ENCODE measurements at regions not wholly inside any gene's neighbourhood (a gene's known extent, or its start where the extent isn't known, plus 50 kb on each side); places are given as distances from the start of the nearest gene placed in this dataset.

- DNase-seq (no peak), ATAC-seq (no peak)
- Histone ChIP-seq H3K9ac (ENCODE audit: low read length) (no peak overlapping the region), H3K27ac (ENCODE audit: low read length) (no peak overlapping the region), H3K9me2 (replicated peaks; ENCODE audit: low read length) (no peaks in the 10 kb centered on the region), H2AFZ (ENCODE audit: low read length) (no peak overlapping the region), H4K20me1 (ENCODE audit: low read length) (no peaks in the 10 kb centered on the region), H3K27me3 (ENCODE audit: low read length) (no peaks in the 10 kb centered on the region), H3K36me3 (ENCODE audit: low read depth, low read length) (no peaks in the 10 kb centered on the region), H3K79me2 (ENCODE audit: low read length) (no peaks in the 10 kb centered on the region), H3F3A (ENCODE audit: low read length, unreplicated experiment) (no peaks in the 10 kb centered on the region), H3K4me3 (ENCODE audit: low read length) (no peak overlapping the region), H3K4me2 (ENCODE audit: low read length) (no peak overlapping the region), H3K4me1 (ENCODE audit: insufficient read depth, low read length) (peaks cover 14% of the 10 kb centered on the region), H3K9me3 (ENCODE audit: low read length) (no peaks in the 10 kb centered on the region)
- no peak for TF ChIP-seq EZH2 (IDR thresholded peaks at IDR 0.05; ENCODE audit: low read length, unreplicated experiment)
- no peak for TF ChIP-seq CTCF (conservative IDR thresholded peaks at IDR 0.05; ENCODE audit: low read depth, low read length)
- TF ChIP-seq EZH2phosphoT487 (IDR thresholded peaks at IDR 0.05; ENCODE audit: borderline replicate concordance, low read length), result no peak
- intact Hi-C loops (cut with micrococcal nuclease), result no loop called here
- no TSS peak for BruUV-seq (replicated peaks)
- ChIA-PET POLR2A (ENCODE audit: unreplicated experiment) (no interaction called here), CTCF (no interaction called here)
These were observed 997.0 kb downstream of the GRIK2 start for GRCh38 chr6:102390541-102390940.

GRCh38 chr6:102389994-102390393, 996.5 kb downstream of the GRIK2 start:
- TF ChIP-seq EZH2 (IDR thresholded peaks at IDR 0.05; ENCODE audit: low read length, unreplicated experiment), result no peak
- TF ChIP-seq EZH2phosphoT487 (IDR thresholded peaks at IDR 0.05; ENCODE audit: borderline replicate concordance, low read length), result no peak
- no peak for TF ChIP-seq CTCF (conservative IDR thresholded peaks at IDR 0.05; ENCODE audit: low read depth, low read length)
- H3K9me3 ChIP-seq (ENCODE audit: low read length), result no peaks in the 10 kb centered on the region
- BruUV-seq (replicated peaks), result no TSS peak
- H3F3A ChIP-seq (ENCODE audit: low read length, unreplicated experiment), result no peaks in the 10 kb centered on the region
- CTCF ChIA-PET, result no interaction called here
- H3K36me3 ChIP-seq (ENCODE audit: low read depth, low read length), result no peaks in the 10 kb centered on the region
- intact Hi-C loops (cut with micrococcal nuclease), result loop anchor here (10.0 kb wide), 1 partner anchor 225 kb away; no protein-coding TSS in a partner anchor
- H4K20me1 ChIP-seq (ENCODE audit: low read length), result no peaks in the 10 kb centered on the region
- H3K27me3 ChIP-seq (ENCODE audit: low read length), result no peaks in the 10 kb centered on the region
- H3K4me3 ChIP-seq (ENCODE audit: low read length), result no peak overlapping the region
- H3K4me1 ChIP-seq (ENCODE audit: insufficient read depth, low read length), result peaks cover 14% of the 10 kb centered on the region
- no peak overlapping the region for H3K4me2 ChIP-seq (ENCODE audit: low read length)
- POLR2A ChIA-PET (ENCODE audit: unreplicated experiment), result no interaction called here
- H3K9me2 ChIP-seq (replicated peaks; ENCODE audit: low read length), result no peaks in the 10 kb centered on the region
- no peaks in the 10 kb centered on the region for H3K79me2 ChIP-seq (ENCODE audit: low read length)
- no peak overlapping the region for H3K9ac ChIP-seq (ENCODE audit: low read length)
- no peak for DNase-seq
- no peak for ATAC-seq
- H2AFZ ChIP-seq (ENCODE audit: low read length), result no peak overlapping the region
- no peak overlapping the region for H3K27ac ChIP-seq (ENCODE audit: low read length)

GRCh38 chr6:102387326-102388033, 994.0 kb downstream of the GRIK2 start:
- Histone ChIP-seq H3K9me3 (ENCODE audit: low read length) (no peaks in the 10 kb centered on the region), H3K4me1 (ENCODE audit: insufficient read depth, low read length) (peaks cover 14% of the 10 kb centered on the region), H3K27ac (ENCODE audit: low read length) (peak overlapping the region; percentile 30), H3F3A (ENCODE audit: low read length, unreplicated experiment) (no peaks in the 10 kb centered on the region), H3K27me3 (ENCODE audit: low read length) (no peaks in the 10 kb centered on the region), H3K4me2 (ENCODE audit: low read length) (peak overlapping the region; percentile 47), H3K36me3 (ENCODE audit: low read depth, low read length) (no peaks in the 10 kb centered on the region), H4K20me1 (ENCODE audit: low read length) (no peaks in the 10 kb centered on the region), H2AFZ (ENCODE audit: low read length) (no peak overlapping the region), H3K9ac (ENCODE audit: low read length) (no peak overlapping the region), H3K4me3 (ENCODE audit: low read length) (no peak overlapping the region), H3K9me2 (replicated peaks; ENCODE audit: low read length) (no peaks in the 10 kb centered on the region), H3K79me2 (ENCODE audit: low read length) (no peaks in the 10 kb centered on the region)
- BruUV-seq (replicated peaks), result no TSS peak
- intact Hi-C loops (cut with micrococcal nuclease), result loop anchor here (10.0 kb wide), 1 partner anchor 227 kb away; no protein-coding TSS in a partner anchor
- ChIA-PET POLR2A (ENCODE audit: unreplicated experiment) (no interaction called here), CTCF (no interaction called here)
- peak; percentile 48 for ATAC-seq
- TF ChIP-seq CTCF (conservative IDR thresholded peaks at IDR 0.05; ENCODE audit: low read depth, low read length) (no peak), EZH2 (IDR thresholded peaks at IDR 0.05; ENCODE audit: low read length, unreplicated experiment) (no peak), EZH2phosphoT487 (IDR thresholded peaks at IDR 0.05; ENCODE audit: borderline replicate concordance, low read length) (no peak)
- DNase-seq, result peak; percentile 45

Data from PC-3 (cell line).